H1 (cell line): ENCODE measurements at regions not wholly inside any gene's neighbourhood (a gene's known extent, or its start where the extent isn't known, plus 50 kb on each side); places are given as distances from the start of the nearest gene placed in this dataset.
A peak's percentile ranks its signal among the peaks of the same experiment; 100 is the strongest.

Experiments
- CTCF ChIA-PET: fragments of 300-600 bp; sonication (Branson Sonifier 250); formaldehyde crosslinking; loops from one replicate; lab custom pipeline; 2021; ENCODE audit not compliant: partially characterized antibody; lab: Charles Lee
- POLR2A ChIA-PET: fragments of 300-600 bp; sonication (Branson Sonifier 250); formaldehyde crosslinking; loops from one replicate; lab custom pipeline; 2021; ENCODE audit warnings: inconsistent platforms; ENCODE audit not compliant: partially characterized antibody; lab: Charles Lee
- DNase-seq, 2 experiments: peaks; one replicate each; pipeline versions ENCODE4 v3.0.0 to v3.0.0-alpha.2; 2010 to 2022; ENCODE audit warnings: low spot score in 2 of 2, low read depth in 1 of 2, mixed read lengths in 1 of 2
- FAIRE-seq: peaks from 2 replicates; lab custom pipeline; 2011; peaks lifted over from hg19 to GRCh38; lab: Jason Lieb, UNC
- H2AFZ ChIP-seq: 2 replicates; pipeline ENCODE4 v1.8.1; 2012; ENCODE audit warnings: low read length, inconsistent platforms
- H2AK5ac ChIP-seq: 2 replicates; pipeline ENCODE4 v1.6.1; 2013; ENCODE audit warnings: low read depth, low read length
- H2BK120ac ChIP-seq: replicated peaks from 2 replicates; pipeline ENCODE3; 2013; ENCODE audit warnings: low read depth, low read length, inconsistent platforms
- H2BK12ac ChIP-seq: 2 replicates; pipeline ENCODE4 v1.6.1; 2013; ENCODE audit warnings: low read depth, low read length
- H2BK15ac ChIP-seq: 2 replicates; pipeline ENCODE4 v1.6.1; 2013; ENCODE audit warnings: low read length
- H2BK20ac ChIP-seq: 2 replicates; pipeline ENCODE4 v1.6.1; 2013; ENCODE audit warnings: low read length
- H2BK5ac ChIP-seq: 2 replicates; pipeline ENCODE4 v1.6.1; 2013; ENCODE audit warnings: low read depth, low read length
- H3K14ac ChIP-seq: 2 replicates; pipeline ENCODE4 v1.6.1; 2013; ENCODE audit warnings: inconsistent platforms; ENCODE audit not compliant: insufficient read length
- H3K18ac ChIP-seq: 2 replicates; pipeline ENCODE4 v1.6.1; 2013; ENCODE audit warnings: low read length; ENCODE audit errors: extremely low read depth
- H3K23ac ChIP-seq: 2 replicates; pipeline ENCODE4 v1.6.1; 2013; ENCODE audit warnings: inconsistent platforms; ENCODE audit not compliant: insufficient read length
- H3K23me2 ChIP-seq: 2 replicates; pipeline ENCODE4 v1.6.1; 2013; ENCODE audit warnings: low read depth, low read length
- H3K27ac ChIP-seq: 2 replicates; pipeline ENCODE4 v1.6.1; 2011; ENCODE audit warnings: low read depth, low read length, inconsistent platforms
- H3K27me3 ChIP-seq, 4 experiments: replicated peaks in 1 of 4; 1 replicate in 1 of 4; 2 replicates in 3 of 4; pipeline versions ENCODE4 v1.6.1 to v1.8.1; 2011 to 2013; ENCODE audit warnings: low read length in 3 of 4, mild to moderate bottlenecking in 3 of 4, inconsistent platforms in 2 of 4, mixed read lengths in 2 of 4, moderate library complexity in 1 of 4; ENCODE audit not compliant: control insufficient read depth in 3 of 4, insufficient read depth in 3 of 4; ENCODE audit errors: extremely low read depth in 1 of 4
- H3K36me3 ChIP-seq, 4 experiments: 2 replicates each; pipeline versions ENCODE4 v1.6.1 to v1.8.1; 2011 to 2013; ENCODE audit warnings: mild to moderate bottlenecking in 4 of 4, low read length in 3 of 4, moderate library complexity in 2 of 4, control low read depth in 1 of 4, inconsistent platforms in 1 of 4; ENCODE audit not compliant: insufficient read depth in 4 of 4, control insufficient read depth in 2 of 4
- H3K4ac ChIP-seq: replicated peaks from 2 replicates; pipeline ENCODE3; 2013; ENCODE audit warnings: low read length, low read depth, mixed read lengths, inconsistent platforms; ENCODE audit not compliant: insufficient read length
- H3K4me1 ChIP-seq, 4 experiments: replicated peaks in 1 of 4; 1 replicate in 1 of 4; 2 replicates in 3 of 4; pipeline versions ENCODE4 v1.6.1 to v1.8.1; 2011 to 2013; ENCODE audit warnings: low read length in 3 of 4, inconsistent platforms in 2 of 4, mixed read lengths in 1 of 4; ENCODE audit not compliant: insufficient read depth in 4 of 4, control insufficient read depth in 3 of 4
- H3K4me2 ChIP-seq, 2 experiments: 2 replicates each; pipeline versions ENCODE4 v1.6.1 to v1.8.1; 2011 to 2013; ENCODE audit warnings: low read depth in 2 of 2, low read length in 2 of 2, control low read depth in 1 of 2, inconsistent platforms in 1 of 2, mild to moderate bottlenecking in 1 of 2; ENCODE audit not compliant: insufficient read depth in 1 of 2
- H3K4me3 ChIP-seq, 4 experiments: fragments of 200-600, 300-600 bp in 1 of 4; sonication (generic), shearing (Covaris generic), sonication (Bioruptor Twin) in 1 of 4; 2 replicates each; pipeline versions ENCODE4 v1.5.1 to v1.8.1; 2011 to 2016; ENCODE audit warnings: low read length in 4 of 4, low read depth in 3 of 4, control low read depth in 2 of 4, inconsistent platforms in 2 of 4, mild to moderate bottlenecking in 2 of 4, mixed read lengths in 1 of 4, moderate library complexity in 1 of 4; ENCODE audit not compliant: insufficient read depth in 2 of 4; ENCODE audit errors: extremely low read depth in 1 of 4
- H3K56ac ChIP-seq: replicated peaks from 2 replicates; pipeline ENCODE3; 2013; ENCODE audit warnings: low read depth, mild to moderate bottlenecking, mixed read lengths, low read length, inconsistent platforms; ENCODE audit not compliant: insufficient read length
- H3K79me1 ChIP-seq: 2 replicates; pipeline ENCODE4 v1.6.1; 2013; ENCODE audit warnings: low read depth, low read length, control low read depth
- H3K79me2 ChIP-seq, 2 experiments: 2 replicates each; pipeline versions ENCODE4 v1.6.1 to v1.8.1; 2012 to 2013; ENCODE audit warnings: low read length in 2 of 2, mild to moderate bottlenecking in 2 of 2, inconsistent platforms in 1 of 2; ENCODE audit not compliant: insufficient read depth in 2 of 2, control insufficient read depth in 1 of 2
- H3K9ac ChIP-seq, 4 experiments: replicated peaks in 1 of 4; 1 replicate in 1 of 4; 2 replicates in 3 of 4; pipeline versions ENCODE4 v1.6.1 to v1.8.1; 2011 to 2013; ENCODE audit warnings: low read depth in 3 of 4, low read length in 3 of 4, control low read depth in 2 of 4, mild to moderate bottlenecking in 2 of 4, moderate library complexity in 2 of 4, inconsistent platforms in 1 of 4; ENCODE audit errors: extremely low read depth in 1 of 4
- H3K9me3 ChIP-seq, 2 experiments: 2 replicates each; pipeline versions ENCODE4 v1.6.1 to v1.8.1; 2012 to 2013; ENCODE audit warnings: mild to moderate bottlenecking in 2 of 2, moderate library complexity in 2 of 2, control low read depth in 1 of 2, inconsistent platforms in 1 of 2, low read depth in 1 of 2, low read length in 1 of 2, mixed read lengths in 1 of 2; ENCODE audit not compliant: insufficient read depth in 2 of 2
- H4K20me1 ChIP-seq, 2 experiments: replicated peaks in 1 of 2; 2 replicates each; pipeline versions ENCODE3 to v1.8.1; 2011 to 2013; ENCODE audit warnings: inconsistent platforms in 2 of 2, low read length in 2 of 2, mild to moderate bottlenecking in 1 of 2; ENCODE audit not compliant: insufficient read depth in 2 of 2, control insufficient read depth in 1 of 2
- H4K5ac ChIP-seq: 2 replicates; pipeline ENCODE4 v1.6.1; 2013; ENCODE audit warnings: low read length, low read depth, mixed read lengths, inconsistent platforms; ENCODE audit not compliant: insufficient read length
- H4K8ac ChIP-seq: 2 replicates; pipeline ENCODE4 v1.8.0; 2013; ENCODE audit warnings: mild to moderate bottlenecking, moderate library complexity, low read length, inconsistent platforms; ENCODE audit not compliant: insufficient read depth; ENCODE audit errors: extremely low read depth
- H4K91ac ChIP-seq: replicated peaks from 2 replicates; pipeline ENCODE3; 2013; ENCODE audit warnings: low read length, mixed read lengths, inconsistent platforms; ENCODE audit not compliant: insufficient read length
- BACH1 ChIP-seq: IDR thresholded peaks from 2 replicates; pipeline ENCODE4 v1.6.1; 2012; ENCODE audit warnings: low read length, improper control_type of control experiment
- CREB1 ChIP-seq: IDR thresholded peaks from 2 replicates; pipeline ENCODE4 v1.6.1; 2012; ENCODE audit warnings: inconsistent platforms
- CTCF ChIP-seq, 3 experiments: IDR thresholded peaks; 1 replicate in 2 of 3; 2 replicates in 1 of 3; pipeline versions ENCODE4 v1.5.1 to v1.6.1; 2011; ENCODE audit warnings: low read length in 3 of 3, mild to moderate bottlenecking in 3 of 3, inconsistent platforms in 2 of 3, low read depth in 1 of 3, moderate library complexity in 1 of 3; ENCODE audit not compliant: insufficient read depth in 1 of 3; ENCODE audit errors: control extremely low read depth in 1 of 3
- RAD21 ChIP-seq, 2 experiments: IDR thresholded peaks in 1 of 2; conservative IDR thresholded peaks in 1 of 2; 2 replicates each; pipeline ENCODE4 v1.6.1; 2011; ENCODE audit warnings: low read depth in 2 of 2, low read length in 2 of 2, improper control_type of control experiment in 1 of 2, inconsistent platforms in 1 of 2, mild to moderate bottlenecking in 1 of 2, moderate library complexity in 1 of 2
- SP4 ChIP-seq: IDR thresholded peaks from 2 replicates; pipeline ENCODE4 v1.6.1; 2012; ENCODE audit warnings: low read length, inconsistent platforms
- SRF ChIP-seq: IDR thresholded peaks from 2 replicates; pipeline ENCODE4 v1.6.1; 2011; ENCODE audit warnings: mild to moderate bottlenecking, low read depth, low read length, moderate library complexity
- TEAD4 ChIP-seq: IDR thresholded peaks from 2 replicates; pipeline ENCODE4 v1.6.1; 2012; ENCODE audit warnings: low read depth, low read length, inconsistent platforms, mixed read lengths
- ZNF274 ChIP-seq: IDR thresholded peaks from 2 replicates; pipeline ENCODE4 v1.7.0; 2012; ENCODE audit warnings: low read length, borderline replicate concordance; ENCODE audit errors: extremely low read depth
- WGBS, 2 experiments: shearing (Covaris generic) in 1 of 2; methylation state at CpG; one replicate each; pipeline versions ENCODE4 v1.1.6 to v1.1.7; 2013 to 2015; ENCODE audit warnings: low lambda C conversion rate in 2 of 2, mixed read lengths in 2 of 2, inconsistent platforms in 1 of 2, low coverage in 1 of 2, missing lambda C conversion rate in 1 of 2; ENCODE audit not compliant: insufficient replicate concordance in 2 of 2, insufficient coverage in 1 of 2, insufficient read length in 1 of 2; ENCODE audit errors: extremely low coverage in 1 of 2, missing lambda C conversion rate in 1 of 2; 5-methylcytosine and 5-hydroxymethylcytosine counted together

- H3K23me2 ChIP-seq: no peaks in the 10 kb centered on the region
- POLR2A ChIA-PET: no interaction called here
- WGBS, 2 experiments: 89% methylated on average over 9 of the region's 9 CpGs; no CpG with 5 or more reads in 1 of the 2 experiments
These were observed 355.4 kb downstream of the CD83 start for GRCh38 chr6:14472986-14473337.

More at GRCh38 chr6:14472986-14473337, 355.4 kb downstream of the CD83 start:
- no peak overlapping the region for H3K14ac ChIP-seq
- no peak overlapping the region for H3K27ac ChIP-seq
- no peak overlapping the region for H3K4me3 ChIP-seq
- FAIRE-seq: no peak
- no peaks in the 10 kb centered on the region for H3K79me2 ChIP-seq
- no peak overlapping the region for H3K18ac ChIP-seq
- H2BK15ac ChIP-seq: no peak overlapping the region
- H3K4me1 ChIP-seq: peaks cover 0 to 2% (median 0%) of the 10 kb centered on the region in 4 experiments; a peak in 2 of 7 replicates
- H4K5ac ChIP-seq: no peak overlapping the region
- H2AK5ac ChIP-seq: no peak overlapping the region
- H3K4me2 ChIP-seq: no peak overlapping the region
- H4K8ac ChIP-seq: no peak overlapping the region
- H2AFZ ChIP-seq: no peak overlapping the region
- H4K91ac ChIP-seq: no peak overlapping the region
- H3K27me3 ChIP-seq: no peaks in the 10 kb centered on the region
- no peak overlapping the region; the same call in 1 of the 2 replicates for H2BK12ac ChIP-seq
- H3K9ac ChIP-seq: no peak overlapping the region
- H3K9me3 ChIP-seq: no peaks in the 10 kb centered on the region
- H3K56ac ChIP-seq: no peak overlapping the region
- no peak overlapping the region for H2BK5ac ChIP-seq
- H3K23ac ChIP-seq: no peak overlapping the region
- CTCF ChIA-PET: interaction anchor here (0.7 to 1.0 kb wide), 2 partner anchors 15 to 23 kb away, joined by 3 read pairs; no protein-coding TSS in a partner anchor
- no peaks in the 10 kb centered on the region; the same call in 1 of the 2 replicates for H3K79me1 ChIP-seq
- TF ChIP-seq TEAD4 (no peak), RAD21 (IDR thresholded peaks at IDR 0.05 in 1 of 2, conservative IDR thresholded peaks at IDR 0.05 in 1 of 2; ENCODE audit: low read depth in 2 of 2, low read length in 2 of 2) (no peak), SRF (no peak), BACH1 (peak; percentile 18; the same call in 1 of the 2 replicates), CTCF (IDR thresholded peaks at IDR 0.05; ENCODE audit: control extremely low read depth in 1 of 3, insufficient read depth in 1 of 3, low read depth in 1 of 3, low read length in 3 of 3) (no peak), SP4 (no peak), ZNF274 (no peak), CREB1 (no peak)
- TF ChIP-seq, all 59 proteins: peak for 1
- no peak for DNase-seq
- Histone ChIP-seq H3K4ac (no peak overlapping the region), H4K20me1 (no peaks in the 10 kb centered on the region), H2BK20ac (no peak overlapping the region), H2BK120ac (no peak overlapping the region), H3K36me3 (no peaks in the 10 kb centered on the region)
